Testis (tissue), 2 donors: ENCODE measurements at regions not wholly inside any gene's neighbourhood (a gene's known extent, or its start where the extent isn't known, plus 50 kb on each side); places are given as distances from the start of the nearest gene placed in this dataset.

Source experiments
- POLR2A ChIP-seq: fragments of 450-650 bp; IDR thresholded peaks from one replicate; pipeline ENCODE4 v1.6.1; 2017; ENCODE audit warnings: antibody characterized with exemption, mild to moderate bottlenecking, moderate library complexity
- TF ChIP-seq, protein P1 (sequence below), 3 experiments: fragments of 450-650 bp in 2 of 3; fragments of 200-600 bp in 1 of 3; sonication (generic) in 1 of 3; IDR thresholded peaks; one replicate each; pipeline ENCODE4 v1.5.1; 2016 to 2019; ENCODE audit warnings: antibody characterized with exemption in 3 of 3, mild to moderate bottlenecking in 2 of 3, moderate library complexity in 1 of 3

DNA sequence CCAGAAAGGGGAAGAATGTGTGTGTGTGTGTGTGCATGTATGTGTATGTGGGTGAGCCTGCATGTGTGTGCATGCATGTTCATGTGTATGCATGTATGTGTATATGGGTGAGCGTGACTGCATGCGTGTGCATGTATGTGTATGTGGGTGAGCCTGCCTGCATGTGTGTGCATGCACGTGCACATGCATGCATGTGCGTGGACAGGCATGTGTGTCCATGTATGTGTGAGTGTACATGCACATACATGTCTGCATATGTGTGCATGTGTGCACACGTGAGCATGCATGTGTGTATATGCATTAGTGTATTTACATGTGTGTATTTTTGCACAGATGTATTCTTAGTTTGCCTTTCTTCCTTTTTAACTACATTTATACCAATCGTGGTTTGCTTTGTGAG is 601.5 kb downstream of the QKI start:
- TF ChIP-seq, protein P1, sequence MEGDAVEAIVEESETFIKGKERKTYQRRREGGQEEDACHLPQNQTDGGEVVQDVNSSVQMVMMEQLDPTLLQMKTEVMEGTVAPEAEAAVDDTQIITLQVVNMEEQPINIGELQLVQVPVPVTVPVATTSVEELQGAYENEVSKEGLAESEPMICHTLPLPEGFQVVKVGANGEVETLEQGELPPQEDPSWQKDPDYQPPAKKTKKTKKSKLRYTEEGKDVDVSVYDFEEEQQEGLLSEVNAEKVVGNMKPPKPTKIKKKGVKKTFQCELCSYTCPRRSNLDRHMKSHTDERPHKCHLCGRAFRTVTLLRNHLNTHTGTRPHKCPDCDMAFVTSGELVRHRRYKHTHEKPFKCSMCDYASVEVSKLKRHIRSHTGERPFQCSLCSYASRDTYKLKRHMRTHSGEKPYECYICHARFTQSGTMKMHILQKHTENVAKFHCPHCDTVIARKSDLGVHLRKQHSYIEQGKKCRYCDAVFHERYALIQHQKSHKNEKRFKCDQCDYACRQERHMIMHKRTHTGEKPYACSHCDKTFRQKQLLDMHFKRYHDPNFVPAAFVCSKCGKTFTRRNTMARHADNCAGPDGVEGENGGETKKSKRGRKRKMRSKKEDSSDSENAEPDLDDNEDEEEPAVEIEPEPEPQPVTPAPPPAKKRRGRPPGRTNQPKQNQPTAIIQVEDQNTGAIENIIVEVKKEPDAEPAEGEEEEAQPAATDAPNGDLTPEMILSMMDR (IDR thresholded peaks at IDR 0.05), result no peak
- TF ChIP-seq POLR2A, result no peak
